Activated effector memory CD4-positive, alpha-beta T cell treated with Interleukin-2 at 50 U/mL for 16 hours (primary cell): ENCODE measurements at regions not wholly inside any gene's neighbourhood (a gene's known extent, or its start where the extent isn't known, plus 50 kb on each side); places are given as distances from the start of the nearest gene placed in this dataset.
"Not testable (repeated sequence)": the region's sequence is repeated elsewhere in the genome, so short reads cannot be mapped to it uniquely, and the experiment has no call there.

Experiments
- DNase-seq: peaks from one replicate; pipeline ENCODE4 v3.0.0-alpha.2; 2020

GRCh38 chr10:11663763-11664555 lies 52.5 kb upstream of the USP6NL start:
- no peak for DNase-seq

- DNase-seq, result not testable (repeated sequence)
Observed at GRCh38 chr10:11663126-11663515, 51.7 kb upstream of the USP6NL start.

GRCh38 chr10:11661441-11661840 lies 50.0 kb upstream of the USP6NL start:
- no peak for DNase-seq
